Activated T-helper 17 cell treated with anti-CD3 and anti-CD28 coated beads, Interleukin-2, amount 50 U/mL, for 72 hours (primary cell): ENCODE measurements at regions not wholly inside any gene's neighbourhood (a gene's known extent, or its start where the extent isn't known, plus 50 kb on each side); places are given as distances from the start of the nearest gene placed in this dataset.

Source experiments
- ATAC-seq: fragments of 150-1000 bp; cut with Tn5 transposase; replicated peaks from 2 replicates; pipeline ENCODE4 v1.10.0; 2021; ENCODE audit warnings: mild to moderate bottlenecking, moderate library complexity
- H3K27ac Mint-ChIP-seq: one replicate; pipeline ENCODE4 v1.8.0; 2022; ENCODE audit warnings: mixed read lengths
- H3K27me3 Mint-ChIP-seq: one replicate; pipeline ENCODE4 v1.8.0; 2022; ENCODE audit warnings: mixed read lengths
- H3K36me3 Mint-ChIP-seq: one replicate; pipeline ENCODE4 v1.8.0; 2022; ENCODE audit warnings: low read depth, mild to moderate bottlenecking, mixed read lengths
- H3K4me1 Mint-ChIP-seq: one replicate; pipeline ENCODE4 v1.8.0; 2022; ENCODE audit warnings: mixed read lengths
- H3K4me3 Mint-ChIP-seq: one replicate; pipeline ENCODE4 v1.8.0; 2022; ENCODE audit warnings: mild to moderate bottlenecking, mixed read lengths
- H3K9me3 Mint-ChIP-seq: one replicate; pipeline ENCODE4 v1.8.0; 2022; ENCODE audit warnings: mixed read lengths

DNA sequence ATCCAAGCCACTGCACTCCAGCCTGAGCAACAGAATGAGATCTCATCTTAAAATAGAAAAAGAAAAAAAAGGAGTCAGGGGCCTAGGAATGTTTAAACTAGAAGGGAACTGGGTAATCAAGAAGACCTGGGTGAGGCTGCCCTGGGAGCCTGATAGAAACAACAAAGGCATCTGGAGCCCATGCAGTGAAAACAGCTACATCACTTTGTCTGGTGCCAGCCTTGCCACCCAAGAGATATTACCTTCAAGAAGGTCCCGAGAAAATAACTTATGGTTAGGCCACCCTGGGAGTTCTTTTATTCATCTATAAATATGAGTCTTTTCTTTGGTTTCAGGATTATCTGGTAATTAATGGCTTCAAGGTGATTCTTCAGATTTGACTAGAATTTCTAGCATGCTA is 412.1 kb downstream of the METTL15 start:
- no peak for ATAC-seq
- no peak overlapping the region for H3K27ac Mint-ChIP-seq
- H3K27me3 Mint-ChIP-seq = no peaks in the 10 kb centered on the region
- H3K9me3 Mint-ChIP-seq = peaks cover 7% of the 10 kb centered on the region
- H3K36me3 Mint-ChIP-seq = no peaks in the 10 kb centered on the region
- H3K4me3 Mint-ChIP-seq = no peak overlapping the region
- no peaks in the 10 kb centered on the region for H3K4me1 Mint-ChIP-seq

GRCh38 chr11:28518825-28519224 is 410.6 kb downstream of the METTL15 start:
- Mint-ChIP-seq H3K4me1 (no peaks in the 10 kb centered on the region), H3K27me3 (no peaks in the 10 kb centered on the region), H3K4me3 (no peak overlapping the region), H3K27ac (no peak overlapping the region), H3K36me3 (no peaks in the 10 kb centered on the region), H3K9me3 (no peaks in the 10 kb centered on the region)
- ATAC-seq = no peak

GRCh38 chr11:28517621-28518020 is 409.4 kb downstream of the METTL15 start:
- Mint-ChIP-seq H3K9me3 (peaks cover 8% of the 10 kb centered on the region), H3K4me3 (no peak overlapping the region), H3K36me3 (no peaks in the 10 kb centered on the region), H3K27me3 (no peaks in the 10 kb centered on the region), H3K4me1 (no peaks in the 10 kb centered on the region), H3K27ac (no peak overlapping the region)
- no peak for ATAC-seq

- Mint-ChIP-seq H3K27me3 (no peaks in the 10 kb centered on the region), H3K4me1 (no peaks in the 10 kb centered on the region), H3K9me3 (peaks cover 12% of the 10 kb centered on the region), H3K4me3 (no peak overlapping the region), H3K36me3 (no peaks in the 10 kb centered on the region), H3K27ac (no peak overlapping the region)
- no peak for ATAC-seq
These were observed 406.2 kb downstream of the METTL15 start for GRCh38 chr11:28514391-28514790.

- H3K4me3 Mint-ChIP-seq = no peak overlapping the region
- H3K27ac Mint-ChIP-seq = no peak overlapping the region
- H3K9me3 Mint-ChIP-seq = peaks cover 20% of the 10 kb centered on the region
- ATAC-seq = no peak
- no peaks in the 10 kb centered on the region for H3K27me3 Mint-ChIP-seq
- H3K4me1 Mint-ChIP-seq = no peaks in the 10 kb centered on the region
- no peaks in the 10 kb centered on the region for H3K36me3 Mint-ChIP-seq
These were observed 404.1 kb downstream of the METTL15 start for GRCh38 chr11:28512143-28512756.

- H3K4me1 Mint-ChIP-seq = no peaks in the 10 kb centered on the region
- H3K27me3 Mint-ChIP-seq = no peaks in the 10 kb centered on the region
- ATAC-seq = no peak
- no peak overlapping the region for H3K27ac Mint-ChIP-seq
- H3K36me3 Mint-ChIP-seq = no peaks in the 10 kb centered on the region
- no peak overlapping the region for H3K4me3 Mint-ChIP-seq
- H3K9me3 Mint-ChIP-seq = peaks cover 8% of the 10 kb centered on the region
These were observed 397.0 kb downstream of the METTL15 start for GRCh38 chr11:28505232-28505631.

DNA sequence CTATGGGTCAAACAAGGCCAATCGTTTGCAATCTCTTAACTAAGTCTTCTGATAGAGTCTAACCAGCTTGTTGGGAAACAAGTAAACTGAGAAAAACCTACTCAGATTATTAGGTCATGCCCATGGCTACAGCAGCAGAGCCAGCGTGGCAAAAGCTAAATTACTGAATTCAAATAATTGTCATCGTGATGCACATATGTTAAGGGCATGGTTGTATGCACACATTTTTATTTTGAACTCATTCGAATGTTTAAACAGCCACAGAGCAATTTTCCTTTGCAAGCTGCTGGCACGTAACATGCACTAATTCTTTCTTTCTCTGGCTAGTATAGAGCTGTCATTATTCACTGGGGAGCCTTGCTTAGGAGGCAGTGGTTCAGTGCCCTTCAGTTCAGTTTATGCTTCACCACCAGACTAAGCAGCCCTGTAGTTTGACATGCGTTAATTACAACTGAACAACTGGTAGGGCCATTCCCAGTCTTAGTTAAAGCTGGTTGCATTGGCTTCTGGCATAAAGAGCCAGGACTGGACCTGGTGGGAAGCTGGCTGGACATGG is 396.4 kb downstream of the METTL15 start:
- no peak overlapping the region for H3K27ac Mint-ChIP-seq
- peaks cover 8% of the 10 kb centered on the region for H3K9me3 Mint-ChIP-seq
- H3K27me3 Mint-ChIP-seq = no peaks in the 10 kb centered on the region
- no peaks in the 10 kb centered on the region for H3K36me3 Mint-ChIP-seq
- no peaks in the 10 kb centered on the region for H3K4me1 Mint-ChIP-seq
- no peak for ATAC-seq
- no peak overlapping the region for H3K4me3 Mint-ChIP-seq

GRCh38 chr11:28495333-28495732 is 387.1 kb downstream of the METTL15 start:
- no peaks in the 10 kb centered on the region for H3K36me3 Mint-ChIP-seq
- ATAC-seq = no peak
- H3K4me1 Mint-ChIP-seq = no peaks in the 10 kb centered on the region
- no peaks in the 10 kb centered on the region for H3K9me3 Mint-ChIP-seq
- H3K27me3 Mint-ChIP-seq = no peaks in the 10 kb centered on the region
- H3K4me3 Mint-ChIP-seq = no peak overlapping the region
- no peak overlapping the region for H3K27ac Mint-ChIP-seq

- no peaks in the 10 kb centered on the region for H3K9me3 Mint-ChIP-seq
These were observed 383.2 kb downstream of the METTL15 start for GRCh38 chr11:28491431-28491830.

DNA sequence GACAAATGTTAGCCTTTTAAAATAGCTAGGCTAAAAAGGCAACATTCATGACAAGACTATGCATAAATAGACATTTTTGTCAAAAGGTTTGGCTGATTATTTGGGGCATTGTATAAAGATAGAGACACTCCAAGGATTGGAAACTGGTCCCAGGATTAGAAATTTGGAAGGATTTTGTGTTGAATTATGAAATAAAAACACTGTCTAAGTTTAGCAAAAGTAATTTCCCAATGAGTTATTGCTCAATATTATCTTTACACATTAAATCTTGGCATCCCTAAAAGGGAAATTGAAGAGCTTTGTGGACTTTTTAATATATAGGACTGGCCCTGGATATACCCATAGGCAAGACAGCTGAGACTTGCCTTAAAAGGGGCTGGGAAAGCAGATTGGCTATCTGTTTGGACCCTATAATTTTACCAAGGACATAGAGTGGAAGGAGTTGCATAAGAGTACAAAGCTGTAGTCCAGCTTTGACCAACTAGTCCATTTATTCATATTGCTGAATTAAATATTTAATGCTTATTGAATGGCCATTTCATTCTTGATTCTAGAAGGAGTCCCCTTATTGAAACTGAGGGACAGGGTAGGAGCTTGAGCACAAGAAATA is 382.7 kb downstream of the METTL15 start:
- Mint-ChIP-seq H3K27ac (no peak overlapping the region), H3K4me1 (no peaks in the 10 kb centered on the region), H3K4me3 (no peak overlapping the region), H3K9me3 (no peaks in the 10 kb centered on the region), H3K27me3 (no peaks in the 10 kb centered on the region), H3K36me3 (no peaks in the 10 kb centered on the region)
- no peak for ATAC-seq

More at GRCh38 chr11:28491431-28491830, 383.2 kb downstream of the METTL15 start:
- ATAC-seq = no peak
- Mint-ChIP-seq H3K4me3 (no peak overlapping the region), H3K27ac (no peak overlapping the region), H3K36me3 (no peaks in the 10 kb centered on the region), H3K27me3 (no peaks in the 10 kb centered on the region), H3K4me1 (no peaks in the 10 kb centered on the region)

DNA sequence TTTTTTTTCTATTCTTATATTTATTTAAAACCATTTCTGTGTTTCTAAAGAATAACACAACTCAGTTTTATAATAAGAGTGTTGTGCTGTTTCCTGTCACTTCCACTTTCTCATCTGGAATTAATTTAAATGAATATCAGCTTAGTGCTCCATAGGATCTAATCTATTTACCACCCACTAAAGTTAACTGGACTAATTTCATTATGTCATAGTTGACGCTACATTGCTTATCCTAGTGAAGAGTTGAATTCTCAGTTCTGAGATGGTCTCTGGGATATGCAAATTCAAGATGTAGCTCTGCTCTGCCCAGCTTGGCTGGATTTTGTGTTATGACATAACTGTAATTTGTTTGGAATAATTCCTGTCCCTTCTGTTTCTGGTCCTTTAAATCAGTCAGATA is 380.1 kb downstream of the METTL15 start:
- no peaks in the 10 kb centered on the region for H3K4me1 Mint-ChIP-seq
- H3K36me3 Mint-ChIP-seq = no peaks in the 10 kb centered on the region
- peaks cover 4% of the 10 kb centered on the region for H3K9me3 Mint-ChIP-seq
- no peak for ATAC-seq
- H3K4me3 Mint-ChIP-seq = no peak overlapping the region
- no peak overlapping the region for H3K27ac Mint-ChIP-seq
- H3K27me3 Mint-ChIP-seq = no peaks in the 10 kb centered on the region

GRCh38 chr11:28483072-28483867 is 375.1 kb downstream of the METTL15 start:
- H3K27ac Mint-ChIP-seq = no peak overlapping the region
- no peaks in the 10 kb centered on the region for H3K4me1 Mint-ChIP-seq
- ATAC-seq = no peak
- no peak overlapping the region for H3K4me3 Mint-ChIP-seq
- H3K36me3 Mint-ChIP-seq = no peaks in the 10 kb centered on the region
- peaks cover 4% of the 10 kb centered on the region for H3K9me3 Mint-ChIP-seq
- H3K27me3 Mint-ChIP-seq = no peaks in the 10 kb centered on the region

- no peaks in the 10 kb centered on the region for H3K27me3 Mint-ChIP-seq
- H3K9me3 Mint-ChIP-seq = peaks cover 4% of the 10 kb centered on the region
- no peak overlapping the region for H3K4me3 Mint-ChIP-seq
- no peak for ATAC-seq
- H3K36me3 Mint-ChIP-seq = no peaks in the 10 kb centered on the region
- no peak overlapping the region for H3K27ac Mint-ChIP-seq
- no peaks in the 10 kb centered on the region for H3K4me1 Mint-ChIP-seq
These were observed 374.5 kb downstream of the METTL15 start for GRCh38 chr11:28482666-28483065.

GRCh38 chr11:28481616-28482480 is 373.7 kb downstream of the METTL15 start:
- peaks cover 4% of the 10 kb centered on the region for H3K9me3 Mint-ChIP-seq
- H3K36me3 Mint-ChIP-seq = no peaks in the 10 kb centered on the region
- no peaks in the 10 kb centered on the region for H3K4me1 Mint-ChIP-seq
- no peak overlapping the region for H3K27ac Mint-ChIP-seq
- no peaks in the 10 kb centered on the region for H3K27me3 Mint-ChIP-seq
- ATAC-seq = no peak
- no peak overlapping the region for H3K4me3 Mint-ChIP-seq
